Loucy (cell line): ENCODE measurements at regions not wholly inside any gene's neighbourhood (a gene's known extent, or its start where the extent isn't known, plus 50 kb on each side); places are given as distances from the start of the nearest gene placed in this dataset.

Experiments used
- H2AFZ ChIP-seq: fragments of 200-600 bp; sonication (generic); 2 replicates; pipeline ENCODE4 v1.6.0; 2016; ENCODE audit warnings: antibody characterized with exemption, mild to moderate bottlenecking, low read length, moderate library complexity
- H3F3A ChIP-seq: fragments of 200-600 bp; 2 replicates; pipeline ENCODE4 v1.6.0; 2016; ENCODE audit warnings: antibody characterized with exemption, low read depth, mild to moderate bottlenecking
- H3K27me3 ChIP-seq: fragments of 200-600 bp; sonication (generic); 2 replicates; pipeline ENCODE4 v1.6.1; 2014; ENCODE audit warnings: low read length, mild to moderate bottlenecking; ENCODE audit not compliant: insufficient read depth, poor library complexity, severe bottlenecking
- H3K36me3 ChIP-seq: fragments of 200-600 bp; sonication (generic); 2 replicates; pipeline ENCODE4 v1.6.1; 2016; ENCODE audit warnings: low read length; ENCODE audit not compliant: insufficient read depth
- H3K4me1 ChIP-seq: fragments of 200-600 bp; sonication (generic); 2 replicates; pipeline ENCODE4 v1.5.1; 2014; ENCODE audit warnings: low read length, mild to moderate bottlenecking; ENCODE audit not compliant: insufficient read depth, poor library complexity, severe bottlenecking
- H3K4me2 ChIP-seq: fragments of 200-600 bp; sonication (generic); 2 replicates; pipeline ENCODE4 v1.6.0; 2014; ENCODE audit warnings: antibody characterized with exemption, low read length, low read depth, mild to moderate bottlenecking; ENCODE audit not compliant: poor library complexity, severe bottlenecking
- H3K4me3 ChIP-seq: fragments of 200-600 bp; sonication (generic); 2 replicates; pipeline ENCODE4 v1.5.1; 2014; ENCODE audit warnings: low read length, mild to moderate bottlenecking, mixed read lengths; ENCODE audit not compliant: poor library complexity, severe bottlenecking
- H3K79me2 ChIP-seq: fragments of 200-600 bp; sonication (generic); 2 replicates; pipeline ENCODE4 v1.6.1; 2014; ENCODE audit warnings: low read length; ENCODE audit not compliant: insufficient read depth
- H3K9ac ChIP-seq: fragments of 200-600 bp; sonication (generic); 2 replicates; pipeline ENCODE4 v1.6.0; 2014; ENCODE audit warnings: mild to moderate bottlenecking, low read depth, low read length, moderate library complexity; ENCODE audit not compliant: poor library complexity, severe bottlenecking
- H3K9me2 ChIP-seq: fragments of 200-600 bp; sonication (generic); replicated peaks from 2 replicates; pipeline ENCODE4 v1.6.1; 2016; ENCODE audit warnings: low read depth, low read length, mixed read lengths
- H3K9me3 ChIP-seq: fragments of 200-600 bp; sonication (generic); 2 replicates; pipeline ENCODE4 v1.6.1; 2014; ENCODE audit warnings: mild to moderate bottlenecking, antibody characterized with exemption, low read length, low read depth; ENCODE audit not compliant: insufficient read depth
- H4K20me1 ChIP-seq: fragments of 200-600 bp; sonication (generic); 2 replicates; pipeline ENCODE4 v1.6.0; 2014; ENCODE audit warnings: antibody characterized with exemption, low read length, mild to moderate bottlenecking; ENCODE audit not compliant: insufficient read depth, poor library complexity, severe bottlenecking
- EZH2phosphoT487 ChIP-seq: fragments of 200-600 bp; IDR thresholded peaks from 2 replicates; pipeline ENCODE4 v1.6.1; 2018; ENCODE audit warnings: antibody characterized with exemption, mild to moderate bottlenecking, moderate library complexity, borderline replicate concordance
- TF ChIP-seq, protein P1 (sequence below): fragments of 200-600 bp; sonication (generic); conservative IDR thresholded peaks from 2 replicates; pipeline ENCODE4 v1.5.1; 2014; ENCODE audit warnings: mild to moderate bottlenecking, antibody characterized with exemption, low read length

DNA sequence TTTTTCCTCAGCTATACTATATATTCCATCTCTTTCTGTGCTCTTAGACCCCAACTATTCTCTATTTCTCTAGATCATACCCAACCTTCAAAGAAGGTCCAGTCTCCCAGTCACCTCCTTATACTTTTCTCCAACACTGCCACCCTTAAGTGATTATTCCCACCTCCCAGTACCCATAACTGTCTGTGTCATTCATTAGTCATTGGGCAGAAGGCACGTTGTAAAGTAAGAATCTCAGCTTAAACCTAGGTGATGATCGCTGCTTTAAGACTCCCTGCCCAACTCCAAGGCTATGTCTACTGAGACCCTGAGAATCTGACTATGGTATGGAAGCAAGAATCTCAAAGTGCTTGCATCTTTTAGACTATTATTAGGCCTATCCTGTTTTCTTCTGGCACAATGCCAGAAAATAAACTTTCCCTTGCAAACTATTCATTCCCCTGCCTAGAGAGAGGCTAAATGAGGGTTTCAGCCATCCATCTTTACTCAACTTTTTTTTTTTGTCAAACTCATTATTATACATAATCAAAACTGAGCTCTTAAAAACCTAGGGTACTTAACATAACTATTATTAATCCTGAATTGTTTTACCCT, 174.3 kb upstream of the DPT start:
- Histone ChIP-seq H3K27me3 (peaks cover 86% of the 10 kb centered on the region), H3K9ac (no peak overlapping the region), H3K9me2 (no peaks in the 10 kb centered on the region), H3K36me3 (no peaks in the 10 kb centered on the region), H2AFZ (no peak overlapping the region), H3K4me3 (no peak overlapping the region), H3F3A (no peaks in the 10 kb centered on the region), H3K4me1 (no peaks in the 10 kb centered on the region), H3K9me3 (no peaks in the 10 kb centered on the region), H4K20me1 (no peaks in the 10 kb centered on the region), H3K79me2 (no peaks in the 10 kb centered on the region), H3K4me2 (no peak overlapping the region)
- TF ChIP-seq, protein P1, sequence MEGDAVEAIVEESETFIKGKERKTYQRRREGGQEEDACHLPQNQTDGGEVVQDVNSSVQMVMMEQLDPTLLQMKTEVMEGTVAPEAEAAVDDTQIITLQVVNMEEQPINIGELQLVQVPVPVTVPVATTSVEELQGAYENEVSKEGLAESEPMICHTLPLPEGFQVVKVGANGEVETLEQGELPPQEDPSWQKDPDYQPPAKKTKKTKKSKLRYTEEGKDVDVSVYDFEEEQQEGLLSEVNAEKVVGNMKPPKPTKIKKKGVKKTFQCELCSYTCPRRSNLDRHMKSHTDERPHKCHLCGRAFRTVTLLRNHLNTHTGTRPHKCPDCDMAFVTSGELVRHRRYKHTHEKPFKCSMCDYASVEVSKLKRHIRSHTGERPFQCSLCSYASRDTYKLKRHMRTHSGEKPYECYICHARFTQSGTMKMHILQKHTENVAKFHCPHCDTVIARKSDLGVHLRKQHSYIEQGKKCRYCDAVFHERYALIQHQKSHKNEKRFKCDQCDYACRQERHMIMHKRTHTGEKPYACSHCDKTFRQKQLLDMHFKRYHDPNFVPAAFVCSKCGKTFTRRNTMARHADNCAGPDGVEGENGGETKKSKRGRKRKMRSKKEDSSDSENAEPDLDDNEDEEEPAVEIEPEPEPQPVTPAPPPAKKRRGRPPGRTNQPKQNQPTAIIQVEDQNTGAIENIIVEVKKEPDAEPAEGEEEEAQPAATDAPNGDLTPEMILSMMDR = no peak
- TF ChIP-seq EZH2phosphoT487 = no peak

DNA sequence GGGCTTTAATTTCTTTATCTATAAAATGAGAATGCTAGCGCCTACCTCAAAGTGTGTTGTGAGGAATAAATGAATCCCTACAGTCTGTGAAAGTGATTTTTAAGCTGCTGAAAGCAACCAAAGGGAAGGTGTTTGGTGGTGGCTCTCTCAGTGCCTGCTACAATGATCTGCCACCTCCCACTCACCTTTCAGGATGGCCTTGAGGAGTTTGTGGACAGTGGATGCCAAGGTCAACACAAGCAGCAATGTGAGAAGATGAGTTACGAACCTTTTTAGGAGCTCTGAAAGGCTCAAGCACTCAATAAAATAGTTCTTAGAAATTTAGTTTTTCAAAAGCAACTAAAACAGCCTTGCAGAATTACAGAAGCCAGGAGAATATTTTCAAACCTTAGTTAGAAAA, 176.6 kb upstream of the DPT start:
- Histone ChIP-seq H3K9me3 (no peaks in the 10 kb centered on the region), H4K20me1 (no peaks in the 10 kb centered on the region), H2AFZ (no peak overlapping the region), H3F3A (no peaks in the 10 kb centered on the region), H3K4me3 (no peak overlapping the region), H3K4me2 (no peak overlapping the region), H3K4me1 (no peaks in the 10 kb centered on the region), H3K9me2 (no peaks in the 10 kb centered on the region), H3K9ac (no peak overlapping the region), H3K27me3 (peaks cover 86% of the 10 kb centered on the region), H3K79me2 (no peaks in the 10 kb centered on the region), H3K36me3 (no peaks in the 10 kb centered on the region)
- TF ChIP-seq, protein P1 = no peak
- no peak for TF ChIP-seq EZH2phosphoT487

DNA sequence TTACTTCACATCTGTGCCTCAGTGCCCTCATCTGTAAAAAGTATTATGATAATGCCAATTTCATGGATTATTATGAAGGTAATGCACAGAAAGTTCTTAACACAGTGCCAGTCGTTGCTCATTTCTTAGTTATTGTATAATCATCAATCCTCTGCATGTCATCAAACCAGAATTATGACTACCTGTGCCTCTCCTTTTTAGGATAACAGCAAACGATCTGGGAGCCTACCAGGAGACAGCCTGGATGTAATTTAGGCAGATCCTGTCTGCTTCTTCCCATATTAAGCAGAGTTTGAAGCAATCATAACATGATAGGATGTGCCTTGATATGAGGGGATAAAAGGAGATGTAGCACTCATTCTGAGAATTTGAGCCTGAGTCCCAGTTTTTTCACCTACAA, 177.4 kb upstream of the DPT start:
- H3K9me3 ChIP-seq = no peaks in the 10 kb centered on the region
- H3K4me3 ChIP-seq = no peak overlapping the region
- H4K20me1 ChIP-seq = no peaks in the 10 kb centered on the region
- H3K9me2 ChIP-seq = no peaks in the 10 kb centered on the region
- H3K9ac ChIP-seq = no peak overlapping the region
- H3K79me2 ChIP-seq = no peaks in the 10 kb centered on the region
- no peaks in the 10 kb centered on the region for H3K36me3 ChIP-seq
- H2AFZ ChIP-seq = no peak overlapping the region
- H3F3A ChIP-seq = no peaks in the 10 kb centered on the region
- H3K4me1 ChIP-seq = no peaks in the 10 kb centered on the region
- no peak for TF ChIP-seq EZH2phosphoT487
- TF ChIP-seq, protein P1 = no peak
- no peak overlapping the region for H3K4me2 ChIP-seq
- H3K27me3 ChIP-seq = peaks cover 86% of the 10 kb centered on the region
